Keratinocyte (primary cell): ENCODE measurements at regions not wholly inside any gene's neighbourhood (a gene's known extent, or its start where the extent isn't known, plus 50 kb on each side); places are given as distances from the start of the nearest gene placed in this dataset.

Experiments
- DNase-seq: peaks from one replicate; pipeline ENCODE4 v3.0.0-alpha.2; 2011; ENCODE audit warnings: low read depth, missing footprints, low spot score
- FAIRE-seq: peaks from 2 replicates; lab custom pipeline; 2011; peaks lifted over from hg19 to GRCh38; lab: Jason Lieb, UNC
- H2AFZ ChIP-seq: 2 replicates; pipeline ENCODE4 v1.6.0; 2012; ENCODE audit warnings: low read length, control low read depth, inconsistent platforms; ENCODE audit not compliant: control insufficient read depth
- H3K27ac ChIP-seq: 2 replicates; pipeline ENCODE4 v1.5.1; 2011; ENCODE audit warnings: low read length; ENCODE audit not compliant: control insufficient read depth, insufficient read depth
- H3K27me3 ChIP-seq: 3 replicates; pipeline ENCODE4 v1.6.0; 2011; ENCODE audit warnings: low read length; ENCODE audit not compliant: control insufficient read depth, insufficient read depth; ENCODE audit errors: extremely low read depth
- H3K36me3 ChIP-seq, 2 experiments: 2 replicates in 1 of 2; 3 replicates in 1 of 2; pipeline ENCODE4 v1.5.1; 2011; ENCODE audit warnings: low read length in 2 of 2, mild to moderate bottlenecking in 1 of 2; ENCODE audit not compliant: control insufficient read depth in 2 of 2, insufficient read depth in 2 of 2; ENCODE audit errors: extremely low read depth in 1 of 2
- H3K4me1 ChIP-seq: 3 replicates; pipeline ENCODE4 v1.5.1; 2011; ENCODE audit warnings: low read length; ENCODE audit not compliant: control insufficient read depth, insufficient read depth; ENCODE audit errors: extremely low read depth
- H3K4me2 ChIP-seq: 3 replicates; pipeline ENCODE4 v1.6.0; 2011; ENCODE audit warnings: low read depth, low read length; ENCODE audit not compliant: control insufficient read depth, insufficient read depth; ENCODE audit errors: extremely low read depth
- H3K4me3 ChIP-seq, 3 experiments: fragments of 200-600 bp in 1 of 3; sonication (generic) in 1 of 3; 2 replicates in 2 of 3; 3 replicates in 1 of 3; pipeline ENCODE4 v1.5.1; 2011 to 2016; ENCODE audit warnings: low read length in 3 of 3, mild to moderate bottlenecking in 3 of 3, control low read depth in 2 of 3, inconsistent platforms in 1 of 3, low read depth in 1 of 3, mixed read lengths in 1 of 3, mixed run types in 1 of 3, moderate library complexity in 1 of 3; ENCODE audit not compliant: control insufficient read depth in 2 of 3, insufficient read depth in 2 of 3; ENCODE audit errors: extremely low read depth in 1 of 3
- H3K79me2 ChIP-seq: 2 replicates; pipeline ENCODE4 v1.6.0; 2012; ENCODE audit warnings: low read length; ENCODE audit not compliant: control insufficient read depth, insufficient read depth
- H3K9ac ChIP-seq: 3 replicates; pipeline ENCODE4 v1.6.0; 2011; ENCODE audit warnings: low read length; ENCODE audit not compliant: control insufficient read depth, insufficient read depth; ENCODE audit errors: extremely low read depth
- H3K9me1 ChIP-seq: 3 replicates; pipeline ENCODE4 v1.6.0; 2011; ENCODE audit warnings: low read length; ENCODE audit not compliant: control insufficient read depth, insufficient read depth; ENCODE audit errors: extremely low read depth
- H3K9me3 ChIP-seq: 2 replicates; pipeline ENCODE4 v1.5.1; 2012; ENCODE audit warnings: low read depth, low read length; ENCODE audit not compliant: control insufficient read depth
- H4K20me1 ChIP-seq: 3 replicates; pipeline ENCODE4 v1.6.0; 2011; ENCODE audit warnings: low read length; ENCODE audit not compliant: control insufficient read depth, insufficient read depth; ENCODE audit errors: extremely low read depth
- CTCF ChIP-seq, 3 experiments: IDR thresholded peaks in 1 of 3; conservative IDR thresholded peaks in 1 of 3; optimal IDR thresholded peaks in 1 of 3; 2 replicates in 2 of 3; 3 replicates in 1 of 3; pipeline versions ENCODE3 to v1.5.1; 2011; ENCODE audit warnings: low read length in 3 of 3, mild to moderate bottlenecking in 3 of 3, moderate library complexity in 2 of 3, control low read depth in 1 of 3, inconsistent platforms in 1 of 3; ENCODE audit not compliant: insufficient read depth in 2 of 3; ENCODE audit errors: extremely low read depth in 1 of 3
- EZH2 ChIP-seq: IDR thresholded peaks from one replicate; pipeline ENCODE4 v1.6.1; 2012; ENCODE audit warnings: inconsistent platforms, mild to moderate bottlenecking, low read length, moderate library complexity
- dilution Hi-C: fragments of 300-500 bp; cut with MboI; formaldehyde crosslinking; loops from one replicate; pipeline ENCODE4 v1.7.0; 2020; ENCODE audit warnings: low sequenced_read_pairs; ENCODE audit not compliant: extremely low pct_ligation_motif_present

GRCh38 chr3:6437631-6438030, 423.3 kb upstream of the GRM7 start:
- no peaks in the 10 kb centered on the region for H3K36me3 ChIP-seq
- H2AFZ ChIP-seq, result no peak overlapping the region
- no peak overlapping the region for H3K9ac ChIP-seq
- dilution Hi-C loops, result no loop called here
- H3K27me3 ChIP-seq, result no peaks in the 10 kb centered on the region
- no peak overlapping the region for H3K4me2 ChIP-seq
- H3K27ac ChIP-seq, result no peak overlapping the region
- TF ChIP-seq CTCF (optimal IDR thresholded peaks at IDR 0.05 in 1 of 3, IDR thresholded peaks at IDR 0.05 in 1 of 3, conservative IDR thresholded peaks at IDR 0.05 in 1 of 3; ENCODE audit: extremely low read depth in 1 of 3, insufficient read depth in 2 of 3, low read length in 3 of 3) (no peak), EZH2 (no peak)
- FAIRE-seq, result no peak
- H3K4me3 ChIP-seq, result no peak overlapping the region
- no peaks in the 10 kb centered on the region for H3K9me3 ChIP-seq
- DNase-seq, result no peak
- no peaks in the 10 kb centered on the region for H3K9me1 ChIP-seq
- H4K20me1 ChIP-seq, result no peaks in the 10 kb centered on the region
- H3K79me2 ChIP-seq, result no peaks in the 10 kb centered on the region
- no peaks in the 10 kb centered on the region for H3K4me1 ChIP-seq

- Histone ChIP-seq H3K9me3 (no peaks in the 10 kb centered on the region), H3K79me2 (no peaks in the 10 kb centered on the region), H3K9ac (no peak overlapping the region), H3K4me1 (no peaks in the 10 kb centered on the region), H3K36me3 (no peaks in the 10 kb centered on the region), H4K20me1 (no peaks in the 10 kb centered on the region), H3K9me1 (no peaks in the 10 kb centered on the region), H3K27me3 (no peaks in the 10 kb centered on the region), H3K4me2 (no peak overlapping the region), H3K27ac (no peak overlapping the region), H2AFZ (no peak overlapping the region), H3K4me3 (no peak overlapping the region)
- DNase-seq (no peak), FAIRE-seq (no peak)
- dilution Hi-C loops, result no loop called here
- no peak for TF ChIP-seq CTCF (optimal IDR thresholded peaks at IDR 0.05 in 1 of 3, IDR thresholded peaks at IDR 0.05 in 1 of 3, conservative IDR thresholded peaks at IDR 0.05 in 1 of 3; ENCODE audit: extremely low read depth in 1 of 3, insufficient read depth in 2 of 3, low read length in 3 of 3)
- TF ChIP-seq EZH2, result no peak
Observed at GRCh38 chr3:6438031-6438430, 422.9 kb upstream of the GRM7 start.
